ENCODE measurements at regions not wholly inside any gene's neighbourhood (a gene's known extent, or its start where the extent isn't known, plus 50 kb on each side); places are given as distances from the start of the nearest gene placed in this dataset.
A peak's percentile ranks its signal among the peaks of the same experiment; 100 is the strongest.
"Not testable (repeated sequence)": the region's sequence is repeated elsewhere in the genome, so short reads cannot be mapped to it uniquely, and the experiment has no call there.

DNA sequence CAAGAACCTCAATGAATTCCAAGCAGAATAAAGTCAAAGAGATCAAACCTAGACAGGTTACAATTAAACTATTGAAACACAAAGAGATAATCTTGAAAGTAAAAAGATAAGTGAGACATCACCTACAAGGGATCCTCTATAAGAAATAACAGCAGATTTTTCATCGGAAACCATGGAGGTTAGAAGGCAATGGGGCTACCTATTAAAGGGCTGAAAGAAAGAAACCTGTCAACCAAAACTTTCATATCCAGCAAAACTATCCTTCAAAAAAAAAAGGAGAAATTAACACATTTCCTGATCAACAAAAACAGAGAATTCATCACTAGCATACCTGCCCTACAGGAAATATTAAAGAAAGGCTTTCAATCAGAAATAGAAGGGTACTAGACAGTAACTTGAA is 244.9 kb downstream of the ARHGAP12 start:
- DNase-seq (ENCODE audit: low read depth) = no peak

DNA sequence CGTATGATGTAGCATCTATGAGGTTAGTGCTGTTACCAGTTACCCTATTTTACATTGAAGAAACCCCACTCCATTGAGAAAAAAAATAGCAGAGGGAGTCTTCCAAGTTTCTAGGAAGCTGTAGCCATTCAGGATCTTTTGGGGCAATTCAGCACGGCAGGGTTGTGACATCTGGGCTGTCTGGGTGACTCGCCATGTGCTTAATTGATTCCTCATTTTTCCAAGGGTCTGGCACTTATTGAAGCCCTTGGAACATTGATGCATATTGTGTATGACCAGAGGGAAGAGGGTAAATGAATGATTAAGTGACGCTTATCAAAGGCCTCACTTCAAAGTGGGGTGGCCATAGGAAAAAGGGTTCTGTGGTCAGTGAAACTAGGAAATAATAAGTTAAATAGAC is 248.7 kb downstream of the ARHGAP12 start:
- no peak for DNase-seq (ENCODE audit: low read depth)

DNA sequence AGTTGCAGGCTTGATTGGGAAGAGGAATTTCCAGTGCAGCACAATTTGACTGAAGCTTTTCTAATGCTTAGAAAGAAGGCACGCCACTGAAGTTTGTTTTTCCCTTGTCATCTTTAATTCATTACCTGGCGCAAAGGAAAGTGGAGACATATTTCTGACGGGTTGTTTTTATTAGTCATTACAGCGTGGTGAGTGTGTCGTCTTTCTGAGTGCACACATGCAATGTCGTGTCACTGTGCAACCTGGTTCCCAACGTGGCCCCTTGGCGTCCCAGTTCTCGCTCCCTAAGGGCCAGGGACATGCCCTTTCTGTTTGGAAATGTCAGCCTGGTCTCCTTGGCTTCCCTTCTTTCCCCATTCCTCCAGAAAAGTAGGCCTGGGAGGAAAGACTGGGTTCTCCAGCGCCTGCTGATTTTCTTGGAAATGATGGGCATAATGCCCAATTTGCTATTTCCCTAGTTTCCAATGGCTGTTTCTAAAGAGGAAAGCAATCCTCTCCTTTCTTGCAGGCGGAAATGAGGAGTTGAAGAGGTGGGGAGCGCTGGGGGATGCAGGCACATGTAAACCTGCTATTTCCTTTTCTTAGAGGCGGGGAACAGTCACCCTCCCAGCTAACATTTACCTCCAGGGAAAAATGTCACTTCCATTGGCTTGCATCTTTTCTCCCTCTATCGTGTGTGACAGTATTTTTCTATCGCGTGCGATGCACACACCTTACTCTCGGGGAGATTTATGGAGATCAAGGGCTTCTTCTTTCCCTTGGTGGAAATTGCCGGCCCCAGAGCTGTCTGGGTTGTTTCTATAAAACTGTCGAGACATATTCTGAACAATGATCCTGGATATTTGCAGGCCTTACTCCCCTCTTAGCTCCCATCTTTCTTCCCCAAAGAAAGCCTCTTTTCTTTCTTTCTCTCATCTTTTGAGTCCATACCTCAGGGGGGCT is 249.8 kb downstream of the ARHGAP12 start:
- DNase-seq (ENCODE audit: low read depth) = peak; percentile 35

DNA sequence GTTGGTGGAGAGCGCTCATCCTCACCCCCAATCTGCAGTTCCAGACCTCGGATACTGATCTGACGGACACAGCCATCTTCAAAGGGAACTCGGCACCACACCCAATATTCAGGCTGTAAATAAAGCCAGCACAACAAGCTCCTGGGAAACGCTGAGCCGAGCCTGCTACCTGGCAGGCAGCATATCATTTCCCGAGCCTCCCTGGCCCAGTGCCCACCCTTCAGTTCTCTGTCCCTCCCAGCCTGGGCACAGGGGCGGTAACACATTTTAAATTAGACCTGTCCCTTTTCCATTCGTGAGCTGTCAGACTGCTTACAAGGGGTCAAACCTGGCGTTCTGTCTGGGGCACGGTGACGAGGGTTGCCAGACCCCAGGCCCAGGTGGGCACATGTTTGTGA is 250.5 kb downstream of the ARHGAP12 start:
- no peak for DNase-seq (ENCODE audit: low read depth)

DNA sequence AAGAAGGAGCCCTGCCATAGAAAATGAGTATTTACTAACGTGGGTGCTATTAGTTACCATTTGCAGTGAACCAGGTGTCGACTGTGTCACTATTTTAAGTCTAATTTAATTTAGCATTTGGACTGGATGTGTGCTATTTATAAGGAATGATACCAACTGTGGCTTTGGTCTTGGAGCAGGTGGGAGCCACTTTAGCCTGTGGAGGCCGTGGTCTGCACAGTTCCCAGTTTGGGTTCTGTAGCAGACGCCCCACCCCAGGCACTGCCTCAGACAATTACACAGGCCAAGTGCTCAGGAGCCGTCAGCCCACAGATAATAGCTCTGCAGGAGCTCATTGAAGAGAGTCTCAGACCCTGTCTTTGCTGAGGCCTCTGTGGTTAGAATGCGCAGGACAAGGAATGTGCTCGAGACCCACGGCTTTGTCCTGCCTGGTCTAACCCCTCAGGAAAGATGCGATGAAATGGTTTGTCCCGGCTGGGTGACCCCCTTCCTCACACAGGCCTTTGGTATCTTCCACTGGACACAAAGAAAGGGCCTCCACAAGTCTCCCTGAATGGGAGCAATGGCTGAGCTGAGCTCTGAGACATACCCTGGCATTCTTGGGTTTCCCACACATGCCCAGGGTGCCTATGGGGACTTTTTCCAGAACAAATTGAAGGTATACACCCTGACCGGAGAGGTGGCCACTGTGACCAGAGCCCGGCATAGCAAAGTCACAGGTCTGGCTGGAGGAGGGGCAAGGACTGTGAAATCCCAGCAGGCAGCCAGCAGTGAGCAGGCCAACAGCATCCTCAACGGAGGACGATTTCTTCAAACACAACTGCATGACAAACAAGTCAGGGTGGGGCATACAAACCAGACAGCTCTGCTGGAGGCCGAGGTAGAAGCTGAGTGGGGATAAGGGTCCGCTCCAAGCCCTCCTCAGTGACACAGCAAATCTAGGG is 251.2 kb downstream of the ARHGAP12 start:
- DNase-seq (ENCODE audit: low read depth) = no peak

DNA sequence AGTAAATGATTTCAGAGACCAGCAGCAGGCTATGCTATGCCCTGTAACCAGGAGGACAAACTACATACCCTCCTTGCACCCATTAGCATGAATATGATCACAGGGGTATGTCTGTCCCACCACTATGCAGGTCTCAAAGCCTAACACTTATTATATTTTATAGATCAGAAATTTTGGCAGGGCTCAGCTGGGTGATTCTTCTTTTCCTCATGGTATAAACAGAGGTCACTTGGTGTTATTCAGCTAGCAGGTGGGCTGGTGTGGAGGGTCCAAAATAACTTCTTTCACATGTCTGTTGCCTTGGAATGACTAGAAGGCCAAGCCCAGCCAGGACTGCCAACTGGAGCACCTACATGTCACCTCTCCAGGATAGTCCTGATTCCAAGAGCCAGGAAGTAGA is 252.9 kb downstream of the ARHGAP12 start:
- DNase-seq (ENCODE audit: low read depth) = no peak

DNA sequence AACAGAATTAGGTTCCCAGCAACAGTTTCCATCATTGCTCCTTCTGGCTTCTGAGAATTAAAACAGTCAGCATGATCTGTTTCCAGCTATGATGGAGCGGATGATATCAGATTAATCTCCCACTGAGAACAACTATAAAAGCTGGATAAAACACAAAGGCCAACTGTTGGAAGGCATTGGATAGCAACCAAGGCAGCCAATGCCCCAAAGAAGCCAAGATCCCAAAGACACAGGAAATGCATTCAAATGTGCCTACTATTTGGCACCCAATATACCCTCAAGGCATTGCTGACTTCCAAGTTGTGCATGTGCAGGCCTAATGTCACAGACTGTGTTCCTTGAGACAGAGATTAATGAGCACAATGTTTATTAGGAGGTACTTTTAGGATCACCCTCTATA is 259.3 kb downstream of the ARHGAP12 start:
- no peak for DNase-seq (ENCODE audit: low read depth)

DNA sequence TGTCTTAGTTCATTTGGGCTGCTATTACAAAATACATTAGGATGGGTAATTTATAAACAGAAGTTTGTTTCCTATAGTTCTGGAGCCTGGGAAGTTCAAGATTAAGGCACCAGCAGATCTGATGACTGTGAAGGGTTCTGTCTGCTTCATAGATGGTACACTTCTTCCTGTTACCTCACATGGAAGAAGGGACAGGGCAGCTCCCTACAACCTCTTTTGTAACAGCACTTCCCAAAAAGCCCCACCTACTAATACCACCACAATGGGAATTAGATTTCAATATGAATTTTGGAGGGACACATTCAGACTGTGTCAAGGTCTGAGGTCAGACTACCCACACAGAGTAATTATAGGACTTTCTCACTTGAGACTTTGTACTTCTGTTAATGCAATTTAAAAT is 260.3 kb downstream of the ARHGAP12 start:
- no peak for DNase-seq (ENCODE audit: low read depth)

DNA sequence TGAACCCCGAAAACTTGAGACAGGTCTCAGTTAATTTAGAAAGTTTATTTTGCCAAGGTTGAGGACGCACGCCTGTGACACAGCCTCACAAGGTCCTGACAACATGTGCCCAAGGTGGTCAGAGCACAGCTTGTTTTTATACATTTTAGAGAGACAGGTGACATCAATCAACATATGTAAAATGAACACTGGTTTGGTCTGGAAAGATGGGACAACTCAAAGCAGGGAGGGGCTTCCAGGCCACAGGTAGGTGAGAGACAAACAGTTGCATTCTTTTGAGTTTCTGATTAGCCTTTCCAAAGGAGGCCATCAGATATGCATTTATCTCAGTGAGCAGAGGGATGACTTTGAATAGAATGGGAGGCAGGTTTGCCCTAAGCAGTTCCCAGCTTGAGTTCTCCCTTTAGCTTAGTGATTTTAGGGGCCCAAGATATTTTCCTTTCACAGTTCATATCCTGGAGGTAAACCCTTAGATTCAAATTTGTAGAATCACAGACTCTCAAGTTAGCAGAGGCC is 262.8 kb downstream of the ARHGAP12 start:
- not testable (repeated sequence) for DNase-seq (ENCODE audit: low read depth)

DNA sequence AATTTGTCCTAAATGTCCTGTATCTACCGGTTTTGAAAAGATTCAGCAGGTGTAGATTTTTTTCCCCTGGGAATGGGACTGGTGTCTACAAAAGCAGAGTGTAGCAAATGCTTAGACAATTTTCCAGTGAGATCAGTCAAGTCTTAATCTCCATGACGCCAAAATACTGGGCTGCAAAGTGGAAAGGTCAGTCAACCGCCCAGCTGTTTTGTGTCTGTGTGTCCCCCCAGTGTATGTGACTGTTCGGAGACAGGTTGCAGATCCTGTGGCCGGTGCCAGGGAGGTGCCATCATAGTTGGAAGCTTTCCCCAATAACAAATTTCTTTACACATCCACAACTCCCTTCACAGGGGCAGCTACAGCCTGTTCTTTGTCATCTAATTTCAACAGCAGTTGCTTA is 263.8 kb downstream of the ARHGAP12 start:
- DNase-seq (ENCODE audit: low read depth) = no peak

DNA sequence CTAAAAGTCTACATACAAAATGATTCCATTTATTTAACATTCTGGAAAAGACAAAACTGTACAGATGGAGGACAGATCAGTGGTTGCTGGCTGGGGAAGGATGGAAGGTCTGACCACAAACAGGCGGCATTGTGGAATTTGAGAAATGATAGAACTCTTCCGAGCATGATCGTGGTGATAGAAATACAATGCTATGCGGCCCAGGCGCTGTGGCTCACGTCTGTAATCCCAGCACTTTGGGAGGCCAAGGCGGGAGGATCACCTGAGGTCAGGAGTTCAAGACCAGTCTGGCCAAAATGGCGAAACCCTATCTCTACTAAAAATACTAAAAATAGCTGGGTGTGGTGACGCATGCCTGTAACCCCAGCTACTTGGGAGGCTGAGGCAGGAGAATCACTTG is 264.6 kb downstream of the ARHGAP12 start:
- not testable (repeated sequence) for DNase-seq (ENCODE audit: low read depth)

DNA sequence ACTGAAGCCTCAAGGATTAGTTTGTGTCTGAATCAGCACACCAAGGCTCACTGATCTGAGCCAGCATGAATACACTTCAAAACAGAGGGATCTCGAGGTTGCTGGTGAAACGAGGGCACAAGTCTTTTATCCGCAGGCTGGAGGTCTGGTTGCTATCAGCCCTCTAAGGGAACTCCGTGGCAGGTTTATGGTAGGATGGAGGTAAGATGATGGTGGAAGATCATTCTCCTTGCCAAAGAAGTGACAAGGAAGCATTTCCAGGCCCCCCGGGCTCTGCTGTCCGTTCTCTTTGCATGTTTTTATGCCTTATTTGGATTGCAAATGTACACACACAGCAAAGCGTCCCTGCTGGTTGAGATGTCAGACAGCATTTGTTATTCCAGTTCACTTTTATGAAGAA is 268.3 kb downstream of the ARHGAP12 start:
- DNase-seq (ENCODE audit: low read depth) = no peak

DNA sequence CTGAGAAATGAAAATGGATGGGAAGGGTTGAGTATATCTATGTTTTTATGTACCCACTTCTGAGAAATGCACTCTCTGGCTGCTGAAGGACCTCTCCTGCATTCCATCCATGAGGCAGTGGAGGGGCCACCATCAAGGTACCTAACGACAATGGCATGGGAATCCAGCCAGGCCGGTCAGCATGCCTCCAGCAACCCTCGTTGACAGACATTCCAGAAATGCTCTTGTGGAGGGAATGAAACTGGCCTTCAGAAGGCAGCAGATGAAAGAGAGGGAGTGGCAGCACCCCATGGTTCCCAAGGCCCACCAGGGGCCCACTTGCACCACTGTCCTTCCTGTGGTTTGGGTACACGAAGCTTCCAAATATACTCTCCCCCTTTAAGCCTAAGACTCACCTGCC is 269.0 kb downstream of the ARHGAP12 start:
- no peak for DNase-seq (ENCODE audit: low read depth)

DNA sequence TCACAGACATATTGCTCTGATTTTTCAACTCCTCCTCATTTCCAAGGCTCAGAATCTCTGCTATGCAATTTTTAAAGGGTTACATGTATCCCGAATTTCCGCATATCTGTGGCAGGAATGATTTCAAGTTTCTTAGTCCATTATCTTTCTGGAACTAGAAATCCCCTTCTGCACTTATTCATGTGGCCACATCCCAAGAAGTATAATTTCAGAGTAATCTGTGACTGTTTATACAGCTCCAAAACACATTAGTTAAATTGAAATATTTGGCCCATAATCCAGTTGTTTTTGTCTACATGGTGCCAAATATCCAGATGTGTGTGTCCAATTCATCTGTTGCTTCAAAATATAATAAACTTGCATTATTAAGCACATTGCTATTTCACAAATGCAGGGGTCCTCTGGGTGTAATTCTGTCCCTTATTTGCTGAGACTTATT is 271.2 kb downstream of the ARHGAP12 start:
- DNase-seq (ENCODE audit: low read depth) = no peak

DNA sequence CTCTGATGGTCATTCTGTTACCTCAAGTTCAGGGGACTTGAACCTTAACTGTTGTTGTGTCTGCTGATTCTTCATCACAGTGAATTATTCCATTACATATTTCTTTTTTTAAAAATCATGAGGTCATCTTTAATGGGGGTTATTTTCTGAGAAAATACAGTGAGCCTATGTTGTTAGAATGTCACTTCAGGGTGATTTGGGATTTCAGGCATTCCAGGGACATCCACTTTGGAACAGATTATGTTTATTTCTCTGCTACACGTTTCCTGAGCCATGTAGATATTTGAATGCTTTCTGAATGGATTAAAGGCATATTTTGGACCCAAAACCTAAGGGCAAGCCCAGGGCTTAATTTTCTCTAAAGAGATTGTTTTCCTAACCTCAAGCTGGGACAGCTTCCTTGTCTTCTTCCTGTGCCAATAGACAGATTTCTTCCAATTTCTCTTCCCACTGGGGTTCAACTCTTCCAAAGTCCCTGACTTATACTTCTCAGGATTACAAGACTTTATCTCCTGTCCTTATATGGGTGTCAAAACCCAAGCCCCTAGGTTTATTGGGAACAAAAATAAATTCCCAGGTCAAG is 271.7 kb downstream of the ARHGAP12 start:
- no peak for DNase-seq (ENCODE audit: low read depth)

DNA sequence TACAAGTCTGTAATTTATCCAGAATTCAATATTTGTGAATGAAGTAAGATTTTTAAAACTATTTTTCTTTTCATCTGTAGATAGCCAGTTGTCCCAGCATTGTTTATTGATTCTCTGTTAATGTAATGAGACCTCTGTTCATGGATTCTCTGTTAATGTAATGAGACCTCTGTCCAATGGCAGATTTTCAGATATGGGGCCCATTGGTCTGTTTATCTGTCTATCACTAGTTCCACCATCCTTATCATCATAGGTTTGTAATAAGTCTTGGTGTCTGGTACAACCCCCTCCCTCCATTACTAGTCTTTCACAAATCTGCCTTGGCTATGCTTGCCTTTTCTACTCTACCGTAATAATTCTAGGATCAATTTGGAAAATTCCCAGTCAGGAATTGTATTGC is 276.6 kb downstream of the ARHGAP12 start:
- DNase-seq (ENCODE audit: low read depth) = no peak

DNA sequence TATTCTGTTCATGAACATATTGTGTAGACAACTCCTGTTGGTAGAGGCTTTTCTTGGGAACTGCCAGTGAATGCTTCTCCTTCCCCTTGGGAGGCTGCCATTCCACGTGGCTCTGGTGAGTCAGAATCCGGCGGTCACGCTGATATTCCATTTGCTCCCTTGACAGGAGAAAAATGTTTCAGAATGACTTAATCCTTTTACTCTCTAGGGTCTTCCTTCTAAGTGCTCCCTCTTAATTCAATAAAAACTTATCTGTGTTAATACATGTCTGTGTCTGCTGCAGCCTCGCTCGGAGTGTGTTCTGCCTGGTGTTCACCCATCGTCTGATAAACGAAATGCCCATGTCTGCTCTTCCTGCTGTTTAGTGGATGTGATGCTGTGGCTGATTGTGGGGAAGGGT is 278.6 kb downstream of the ARHGAP12 start:
- DNase-seq (ENCODE audit: low read depth) = peak; percentile 85

DNA sequence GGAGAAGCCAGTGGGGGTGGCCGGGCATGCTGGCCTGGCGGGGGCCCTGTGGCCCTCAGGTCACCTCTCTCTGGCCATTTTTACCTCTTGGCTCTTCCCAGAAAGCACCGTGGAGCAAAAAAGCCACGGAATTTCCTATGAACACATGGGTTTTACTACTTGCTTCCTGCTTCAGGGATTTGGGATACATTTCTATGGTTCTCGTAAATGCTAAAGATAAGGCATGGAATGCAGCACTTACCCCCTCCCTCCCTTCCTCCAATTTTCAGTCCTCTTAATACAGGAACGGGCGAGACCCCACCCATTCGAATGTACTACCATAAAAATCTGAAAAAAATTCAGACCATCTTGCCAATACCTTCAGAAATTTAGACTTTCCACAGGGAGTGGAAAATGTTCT is 279.7 kb downstream of the ARHGAP12 start:
- no peak for DNase-seq (ENCODE audit: low read depth)

DNA sequence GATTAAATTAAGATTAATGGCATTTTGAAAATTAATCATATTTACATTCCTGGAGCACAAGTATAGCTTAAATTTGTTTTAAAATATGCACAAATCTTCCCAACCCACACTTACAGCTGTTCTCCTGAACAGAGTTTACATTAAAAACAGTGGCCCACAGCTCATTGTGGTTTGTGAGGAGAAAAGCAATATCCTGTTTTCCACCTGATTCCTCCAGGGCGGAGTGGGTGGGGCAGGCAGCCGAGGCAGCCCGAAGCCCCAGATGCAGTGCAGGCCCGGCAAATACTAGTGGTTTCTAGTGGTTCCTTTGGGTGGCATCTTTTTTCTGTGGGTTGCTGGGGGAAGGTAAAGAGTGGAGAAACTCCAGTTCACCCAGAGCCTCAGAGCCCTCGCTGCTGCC is 280.8 kb downstream of the ARHGAP12 start:
- no peak for DNase-seq (ENCODE audit: low read depth)

DNA sequence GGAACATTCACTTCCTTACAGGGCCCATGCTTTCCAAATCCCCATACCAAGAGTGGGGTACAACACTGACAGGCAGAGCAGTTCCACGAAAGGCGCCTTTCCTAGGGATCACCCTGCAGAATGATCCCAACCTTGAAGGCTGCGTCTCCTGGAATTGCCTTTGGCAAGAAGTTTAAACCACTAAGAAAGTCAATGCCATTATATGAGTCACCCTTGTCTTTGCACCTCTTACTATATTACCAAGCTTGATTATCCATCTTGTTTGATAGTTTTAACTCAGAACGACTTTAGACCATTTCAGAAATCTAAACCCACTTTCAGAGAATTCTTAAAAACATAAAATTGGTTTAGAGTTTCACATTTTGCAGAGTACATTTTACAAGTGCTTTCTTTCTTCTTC is 282.1 kb downstream of the ARHGAP12 start:
- DNase-seq (ENCODE audit: low read depth) = no peak

DNA sequence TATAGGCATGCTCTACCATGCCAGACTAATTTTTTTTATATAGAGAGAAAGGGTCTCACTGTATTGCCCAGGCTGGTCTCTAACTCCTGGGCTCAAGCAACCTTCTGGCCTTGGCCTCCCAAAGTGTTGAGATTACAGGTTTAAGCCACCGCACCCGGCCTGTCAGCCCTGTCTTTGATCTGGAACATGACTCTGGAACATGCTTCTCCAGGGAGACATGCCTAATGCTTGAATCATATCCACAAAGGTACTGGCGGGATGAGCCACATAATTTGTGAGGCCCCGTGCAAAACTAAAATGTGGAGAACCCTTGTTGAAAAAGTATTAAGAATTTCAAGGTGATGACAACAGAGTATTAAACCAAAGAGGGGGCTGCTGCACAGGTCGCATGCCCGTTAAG is 282.8 kb downstream of the ARHGAP12 start:
- no peak for DNase-seq (ENCODE audit: low read depth)

DNA sequence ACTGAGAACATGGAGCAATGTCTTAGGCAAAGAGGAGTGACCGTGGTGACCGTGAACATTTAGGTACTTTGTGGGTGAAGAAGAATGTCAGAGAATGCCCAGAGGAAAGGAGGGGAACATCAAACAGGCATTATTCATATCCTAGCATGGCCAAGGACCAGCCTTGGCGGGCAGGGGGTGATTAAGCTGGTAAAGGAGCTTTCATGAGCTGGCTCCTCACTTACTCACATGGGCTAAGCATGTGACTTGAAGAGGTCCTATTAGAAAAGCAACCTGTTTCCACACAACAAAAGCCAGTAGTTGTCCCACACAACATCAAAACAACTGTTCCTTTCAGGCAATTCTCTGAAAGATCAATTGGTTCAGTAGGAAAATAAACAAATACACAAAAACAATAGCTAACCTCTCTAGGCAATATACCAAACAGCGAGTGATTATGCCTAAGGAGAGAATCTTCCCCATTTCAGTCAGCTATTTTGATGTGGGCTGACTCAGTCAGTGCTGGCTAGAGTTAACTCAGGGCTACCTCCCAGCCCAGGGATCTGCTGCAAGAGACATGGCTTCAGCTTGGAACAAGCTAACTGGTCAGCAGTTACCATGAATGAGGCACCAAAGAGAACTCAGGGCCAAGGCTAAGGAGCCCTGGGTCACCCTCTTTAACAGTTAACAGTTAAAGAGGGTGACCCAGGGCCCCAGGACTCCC is 283.5 kb downstream of the ARHGAP12 start:
- DNase-seq (ENCODE audit: low read depth) = no peak
